Activated naive CD4-positive, alpha-beta T cell treated with Interleukin-2 at 50 U/mL for 16 hours (primary cell): ENCODE measurements at regions not wholly inside any gene's neighbourhood (a gene's known extent, or its start where the extent isn't known, plus 50 kb on each side); places are given as distances from the start of the nearest gene placed in this dataset.

Source experiments
- DNase-seq: peaks from one replicate; pipeline ENCODE4 v3.0.0-alpha.2; 2020

GRCh38 chr1:25080294-25081209 lies 150.5 kb upstream of the RUNX3 start:
- DNase-seq, result no peak

GRCh38 chr1:25079048-25079447 lies 149.0 kb upstream of the RUNX3 start:
- DNase-seq, result no peak

- no peak for DNase-seq
These were observed 144.5 kb upstream of the RUNX3 start for GRCh38 chr1:25074351-25075227.

GRCh38 chr1:25073640-25074270 lies 143.7 kb upstream of the RUNX3 start:
- no peak for DNase-seq

- no peak for DNase-seq
These were observed 142.4 kb upstream of the RUNX3 start for GRCh38 chr1:25072461-25072860.

GRCh38 chr1:25068829-25069228 lies 138.8 kb upstream of the RUNX3 start:
- peak; percentile 13 for DNase-seq

GRCh38 chr1:25068316-25068715 lies 138.2 kb upstream of the RUNX3 start:
- no peak for DNase-seq

GRCh38 chr1:25067518-25068251 lies 137.6 kb upstream of the RUNX3 start:
- no peak for DNase-seq

GRCh38 chr1:25066731-25067517 lies 136.8 kb upstream of the RUNX3 start:
- no peak for DNase-seq

- DNase-seq, result no peak
These were observed 136.2 kb upstream of the RUNX3 start for GRCh38 chr1:25066256-25066655.

GRCh38 chr1:25065795-25066238 lies 135.7 kb upstream of the RUNX3 start:
- peak; percentile 9 for DNase-seq

- no peak for DNase-seq
These were observed 135.2 kb upstream of the RUNX3 start for GRCh38 chr1:25065321-25065721.

GRCh38 chr1:25064465-25065240 lies 134.6 kb upstream of the RUNX3 start:
- peak; percentile 44 for DNase-seq

GRCh38 chr1:25063591-25064416 lies 133.7 kb upstream of the RUNX3 start:
- no peak for DNase-seq

GRCh38 chr1:25062621-25063255 lies 132.7 kb upstream of the RUNX3 start:
- no peak for DNase-seq

GRCh38 chr1:25061261-25061995 lies 131.4 kb upstream of the RUNX3 start:
- no peak for DNase-seq

- no peak for DNase-seq
These were observed 127.1 kb upstream of the RUNX3 start for GRCh38 chr1:25057188-25057587.

- no peak for DNase-seq
These were observed 126.5 kb upstream of the RUNX3 start for GRCh38 chr1:25056536-25056935.

GRCh38 chr1:25055961-25056360 lies 125.9 kb upstream of the RUNX3 start:
- no peak for DNase-seq
